AML-193 (cell line): ENCODE measurements at regions not wholly inside any gene's neighbourhood (a gene's known extent, or its start where the extent isn't known, plus 50 kb on each side); places are given as distances from the start of the nearest gene placed in this dataset.

Experiments
- DNase-seq, 2 experiments: peaks; one replicate each; lab custom pipeline; 2025; lab: John Stamatoyannopoulos, UW

- no peak for DNase-seq
Observed at GRCh38 chr4:123878976-123879375, 482.4 kb downstream of the SPRY1 start.

- no peak for DNase-seq
Observed at GRCh38 chr4:123880631-123881030, 484.0 kb downstream of the SPRY1 start.

- no peak for DNase-seq
Observed at GRCh38 chr4:123884922-123885321, 488.3 kb downstream of the SPRY1 start.

GRCh38 chr4:123889507-123889906, 492.9 kb downstream of the SPRY1 start:
- no peak for DNase-seq

DNA sequence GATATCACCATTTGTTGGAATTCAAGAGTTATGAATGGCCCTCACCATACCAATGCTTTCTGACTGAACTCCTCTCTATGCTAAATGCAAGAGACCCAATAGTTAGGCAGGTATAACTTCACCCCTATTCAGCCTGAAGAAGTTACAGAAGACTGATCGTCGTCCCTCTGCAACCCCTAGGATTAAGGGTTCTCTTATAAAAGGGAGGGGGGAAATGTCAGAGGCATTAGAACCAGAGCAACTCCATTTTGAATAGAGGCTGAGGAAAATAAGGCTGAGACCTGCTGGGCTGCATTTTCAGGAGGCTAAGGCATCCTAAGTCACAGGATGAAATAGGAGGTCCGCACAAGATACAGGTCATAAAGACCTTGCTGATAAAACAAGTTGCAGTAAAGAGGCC, 494.3 kb downstream of the SPRY1 start:
- no peak for DNase-seq

- DNase-seq: no peak
Observed at GRCh38 chr4:123891881-123892280, 495.3 kb downstream of the SPRY1 start.

GRCh38 chr4:123892368-123892976, 495.9 kb downstream of the SPRY1 start:
- DNase-seq: no peak

DNA sequence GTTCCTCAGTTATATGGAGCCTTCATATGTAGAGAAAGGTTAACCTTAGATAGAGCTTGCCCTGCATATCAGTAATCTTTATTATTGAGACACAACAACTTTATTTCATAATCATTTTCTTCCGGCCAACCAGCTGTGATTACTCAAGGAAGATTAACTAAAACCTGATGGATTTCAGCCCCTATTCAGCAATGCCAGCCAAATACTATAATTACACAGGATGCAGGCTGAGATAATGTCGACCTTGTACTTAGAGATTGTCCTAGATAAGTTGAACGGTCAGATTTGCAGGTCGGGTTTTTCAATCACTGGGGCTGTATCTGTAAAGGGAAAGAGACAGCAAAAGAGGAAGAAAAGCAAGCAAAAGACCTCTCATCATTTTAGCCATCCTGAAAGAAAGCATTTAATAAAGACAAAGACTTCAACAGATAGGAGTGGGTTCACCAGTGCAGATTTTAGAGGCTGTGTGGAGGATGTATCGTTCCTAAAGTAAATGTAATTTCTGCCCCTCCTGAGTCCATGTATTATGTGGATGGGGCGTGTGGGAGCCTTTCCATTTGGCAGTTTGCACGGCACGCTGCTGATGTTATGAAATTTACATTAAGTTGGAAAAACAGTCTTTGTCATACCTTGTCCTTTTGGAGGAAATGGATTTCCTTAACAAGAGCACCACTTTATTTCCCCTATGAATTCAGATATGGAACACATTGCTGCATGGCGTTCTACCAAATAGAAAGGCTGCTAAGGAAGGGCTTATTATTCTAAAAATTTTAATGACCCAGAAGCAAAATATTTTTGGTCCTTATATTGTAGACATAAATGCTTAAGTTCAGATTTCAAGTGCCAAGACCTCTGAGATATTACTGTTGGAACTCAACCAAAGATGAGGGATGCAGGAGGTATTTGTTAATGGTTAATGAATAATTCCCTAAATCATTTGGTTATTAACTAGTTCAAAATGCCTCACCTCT, 496.7 kb downstream of the SPRY1 start:
- no peak for DNase-seq

GRCh38 chr4:123896446-123897071, 500.0 kb downstream of the SPRY1 start:
- DNase-seq: no peak

- DNase-seq: no peak
Observed at GRCh38 chr4:123898946-123899666, 502.5 kb downstream of the SPRY1 start.

DNA sequence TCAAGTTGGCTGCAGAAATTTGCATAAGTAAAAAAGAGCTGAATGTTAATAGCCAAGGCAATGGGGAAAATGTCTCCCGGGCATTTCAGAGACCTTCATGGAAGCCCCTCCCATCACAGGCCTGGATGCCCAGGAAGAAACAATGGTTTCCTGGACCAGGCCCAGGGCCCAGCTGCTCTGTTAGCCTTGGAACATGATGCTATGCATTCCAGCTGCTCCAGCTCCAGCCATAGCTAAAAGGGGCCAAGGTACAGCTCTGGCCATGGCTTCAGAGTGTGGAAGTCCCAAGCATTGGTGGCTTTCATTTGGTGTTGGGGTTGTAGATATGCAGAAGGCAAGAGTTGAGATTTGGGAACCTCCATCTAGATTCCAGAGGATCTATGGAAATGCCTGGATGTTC, 508.3 kb downstream of the SPRY1 start:
- DNase-seq: no peak

GRCh38 chr4:123913598-123913997, 517.0 kb downstream of the SPRY1 start:
- no peak for DNase-seq

- no peak for DNase-seq
Observed at GRCh38 chr4:123916821-123917220, 520.2 kb downstream of the SPRY1 start.

DNA sequence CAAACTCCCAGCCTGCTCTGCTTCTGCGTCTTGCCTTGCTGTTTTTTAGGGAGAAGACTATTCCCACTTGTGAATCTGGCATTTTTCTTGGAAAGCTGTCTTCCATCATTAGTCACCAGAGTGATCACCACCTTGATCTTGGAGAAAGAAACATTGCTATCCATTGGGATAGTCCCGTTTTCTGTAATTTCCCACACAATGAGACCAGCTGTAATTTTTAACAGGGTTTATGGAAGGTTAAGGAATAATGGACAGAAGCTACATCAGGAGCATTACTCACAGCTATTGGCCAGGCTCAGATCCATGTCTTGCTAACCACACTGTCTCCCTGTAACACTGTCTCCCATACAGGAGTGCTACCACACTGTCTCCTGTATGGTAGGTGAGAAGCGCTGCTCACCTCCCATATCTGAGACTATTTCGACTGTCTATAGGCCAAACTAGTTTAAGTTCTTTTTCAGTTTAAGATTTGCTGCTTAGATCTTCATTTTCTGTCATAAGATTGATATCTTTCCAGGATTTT, 523.0 kb downstream of the SPRY1 start:
- DNase-seq: no peak

DNA sequence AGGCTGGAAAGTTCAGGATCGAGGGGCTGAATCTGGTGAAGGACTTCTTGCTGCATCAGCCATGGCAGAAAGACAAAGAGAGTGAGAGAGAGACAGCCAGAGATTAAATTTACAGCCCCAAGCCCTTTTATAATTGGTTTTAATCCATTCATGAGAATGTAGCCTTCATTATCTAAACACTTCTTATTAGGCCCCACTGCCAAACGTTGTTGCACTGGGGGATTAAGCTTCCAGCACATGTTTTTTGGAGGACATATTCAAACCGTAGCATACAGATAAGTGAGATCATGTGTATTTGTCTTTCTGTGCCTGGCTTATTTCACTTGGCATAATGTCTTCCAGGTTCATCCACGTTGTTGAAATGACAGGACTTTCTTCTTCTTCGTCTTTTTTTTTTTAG, 524.7 kb downstream of the SPRY1 start:
- no peak for DNase-seq

GRCh38 chr4:123922847-123923246, 526.3 kb downstream of the SPRY1 start:
- no peak for DNase-seq

GRCh38 chr4:123924536-123924935, 527.9 kb downstream of the SPRY1 start:
- DNase-seq: no peak

DNA sequence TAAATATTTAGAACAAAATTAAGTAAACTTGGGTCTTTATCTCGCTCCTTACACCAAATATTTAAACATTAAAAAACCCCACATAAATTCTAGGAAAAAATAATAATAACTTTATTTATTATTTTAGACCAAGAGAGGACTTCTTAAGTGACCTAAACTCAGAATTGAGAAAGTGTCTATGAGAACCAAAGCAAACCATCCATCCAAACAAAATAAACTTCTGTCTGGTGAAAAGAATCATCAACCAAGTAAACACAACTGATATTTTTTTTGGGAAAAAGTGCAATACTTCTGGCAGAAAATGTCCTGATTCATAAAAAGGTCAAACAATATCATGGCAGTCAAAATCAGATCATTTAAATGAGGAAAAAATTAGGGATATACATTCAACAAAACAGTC, 533.0 kb downstream of the SPRY1 start:
- no peak for DNase-seq

DNA sequence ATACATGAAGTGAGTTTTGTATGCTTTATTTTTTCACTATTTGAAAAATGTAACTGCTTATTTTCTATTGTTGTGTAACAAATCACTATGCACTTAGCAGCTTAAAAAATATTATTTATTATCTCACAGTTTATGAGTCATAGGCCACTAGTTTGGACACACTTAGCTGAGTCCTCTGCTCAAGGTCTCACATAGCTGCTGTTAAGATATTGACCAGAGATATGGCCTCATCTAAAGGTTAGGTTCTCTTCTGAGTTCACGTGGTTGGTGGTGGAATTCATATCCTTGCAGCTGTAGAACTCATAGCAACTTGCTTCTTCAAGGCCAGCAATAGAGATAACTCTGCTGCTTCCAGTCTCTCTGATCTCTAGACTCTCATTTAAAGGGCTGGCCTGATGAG, 534.4 kb downstream of the SPRY1 start:
- DNase-seq: no peak

DNA sequence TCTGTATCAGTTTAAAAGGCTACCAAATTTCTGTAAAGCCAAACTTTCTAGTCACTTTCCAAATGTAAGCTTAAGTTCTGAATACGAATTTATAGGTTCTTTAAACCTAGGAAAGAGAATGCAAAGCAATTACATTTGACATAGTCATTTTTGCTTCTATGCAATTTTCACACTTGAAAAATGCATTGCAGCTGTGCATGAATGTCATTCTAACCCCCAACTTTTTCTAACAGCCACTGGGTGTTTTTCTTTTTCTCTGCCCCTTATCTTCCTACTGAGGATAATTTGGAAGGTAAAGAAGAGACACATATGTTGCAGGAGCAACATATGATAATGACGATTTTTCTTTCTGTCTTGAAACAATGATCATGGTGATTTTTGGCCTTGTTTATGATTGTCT, 537.5 kb downstream of the SPRY1 start:
- DNase-seq: no peak

DNA sequence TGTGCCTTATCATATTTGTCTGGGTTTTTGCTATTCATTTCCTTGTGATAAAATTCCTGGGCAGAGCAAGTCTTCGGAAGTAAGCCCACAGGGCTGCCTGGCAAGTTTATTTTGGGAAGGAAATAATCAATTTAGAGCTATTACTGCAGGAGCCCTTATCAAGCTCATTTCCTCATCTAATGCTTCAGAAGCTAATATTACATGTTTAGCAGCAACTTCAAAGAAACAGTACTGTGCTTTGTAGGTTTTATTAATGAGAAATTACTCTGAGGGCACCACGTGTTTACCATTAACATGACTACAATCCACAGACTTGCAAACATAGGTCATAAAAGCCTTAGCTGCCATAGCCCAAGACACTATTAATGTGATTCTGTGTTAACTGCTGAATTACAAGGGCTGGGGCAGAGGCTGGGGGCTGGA, 540.0 kb downstream of the SPRY1 start:
- DNase-seq: no peak

DNA sequence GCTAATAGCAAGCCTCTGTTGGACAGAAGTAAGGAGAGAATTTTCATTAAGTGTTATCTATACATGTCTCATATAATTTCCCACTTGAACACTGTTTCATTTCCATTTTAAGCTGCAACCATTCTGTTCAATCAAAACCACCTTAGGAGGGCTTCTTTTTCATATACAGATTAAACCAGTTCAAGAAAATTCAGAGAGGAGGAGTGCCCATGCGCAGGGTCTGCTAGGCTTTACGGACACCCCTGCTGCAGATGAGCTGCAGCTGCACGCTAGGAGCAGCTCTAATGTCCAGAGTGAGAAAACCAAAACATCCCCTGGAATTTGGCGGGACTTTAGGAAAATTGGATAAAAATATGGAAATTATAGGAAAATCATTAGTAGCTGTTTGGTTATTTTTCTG, 541.0 kb downstream of the SPRY1 start:
- DNase-seq: no peak
